Kidney capillary endothelial cell (primary cell): ENCODE measurements at regions not wholly inside any gene's neighbourhood (a gene's known extent, or its start where the extent isn't known, plus 50 kb on each side); places are given as distances from the start of the nearest gene placed in this dataset.
"Not testable (repeated sequence)": the region's sequence is repeated elsewhere in the genome, so short reads cannot be mapped to it uniquely, and the experiment has no call there.

Source experiments
- DNase-seq: peaks from one replicate; pipeline ENCODE4 v3.0.0-alpha.2; 2018; ENCODE audit warnings: low spot score

- DNase-seq: no peak
These were observed 352.8 kb upstream of the EPHA5 start for GRCh38 chr4:66023061-66023460.

GRCh38 chr4:66017671-66018070, 347.4 kb upstream of the EPHA5 start:
- DNase-seq: no peak

DNA sequence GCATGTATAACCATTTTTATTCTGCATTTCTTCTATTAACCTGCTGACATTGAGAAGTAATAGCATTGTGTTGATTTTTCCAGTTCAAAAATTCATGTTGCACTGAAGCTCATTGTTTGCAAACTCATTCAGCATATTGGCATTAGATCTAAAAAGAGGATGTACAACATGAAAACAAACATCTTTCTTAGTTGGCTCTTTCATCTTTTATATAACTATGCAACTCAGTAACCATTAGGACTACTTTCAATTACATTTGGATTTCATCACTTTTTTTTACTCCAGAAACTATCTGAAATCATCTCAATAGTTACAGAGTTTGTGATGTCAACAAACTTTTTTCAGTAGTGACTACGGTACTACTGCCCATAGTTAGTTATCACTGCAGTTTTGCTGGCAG, 346.0 kb upstream of the EPHA5 start:
- no peak for DNase-seq

DNA sequence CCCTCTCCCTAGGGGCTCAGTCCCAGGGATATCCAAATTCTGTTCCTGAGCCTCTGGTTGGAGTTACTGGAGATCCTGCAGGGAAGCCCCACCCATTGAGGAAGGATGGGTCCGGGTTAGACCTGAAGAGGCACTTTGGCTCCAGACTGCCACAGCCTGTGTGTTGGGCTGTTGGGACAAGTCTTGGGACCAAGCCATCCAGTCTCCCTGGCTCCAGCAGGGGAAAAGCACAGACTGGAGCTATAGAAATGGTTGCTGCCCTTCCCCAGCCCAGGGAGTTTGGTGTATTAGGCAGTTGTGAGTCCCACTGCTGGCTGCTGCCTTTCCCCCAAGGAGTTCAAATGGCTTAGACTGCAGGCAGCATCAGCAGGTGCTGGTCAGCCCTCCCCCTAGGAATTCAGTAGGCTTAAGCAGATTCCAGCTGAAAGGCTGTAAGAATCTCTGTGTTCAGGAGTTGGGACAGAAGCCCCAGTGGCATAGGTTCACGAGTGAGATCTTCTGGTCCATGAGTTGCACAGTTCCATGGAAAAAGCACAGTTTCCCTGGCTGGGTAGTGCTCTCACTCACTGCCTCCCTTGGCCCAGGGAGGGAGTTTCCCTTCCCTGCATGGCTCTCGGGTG, 344.0 kb upstream of the EPHA5 start:
- no peak for DNase-seq

DNA sequence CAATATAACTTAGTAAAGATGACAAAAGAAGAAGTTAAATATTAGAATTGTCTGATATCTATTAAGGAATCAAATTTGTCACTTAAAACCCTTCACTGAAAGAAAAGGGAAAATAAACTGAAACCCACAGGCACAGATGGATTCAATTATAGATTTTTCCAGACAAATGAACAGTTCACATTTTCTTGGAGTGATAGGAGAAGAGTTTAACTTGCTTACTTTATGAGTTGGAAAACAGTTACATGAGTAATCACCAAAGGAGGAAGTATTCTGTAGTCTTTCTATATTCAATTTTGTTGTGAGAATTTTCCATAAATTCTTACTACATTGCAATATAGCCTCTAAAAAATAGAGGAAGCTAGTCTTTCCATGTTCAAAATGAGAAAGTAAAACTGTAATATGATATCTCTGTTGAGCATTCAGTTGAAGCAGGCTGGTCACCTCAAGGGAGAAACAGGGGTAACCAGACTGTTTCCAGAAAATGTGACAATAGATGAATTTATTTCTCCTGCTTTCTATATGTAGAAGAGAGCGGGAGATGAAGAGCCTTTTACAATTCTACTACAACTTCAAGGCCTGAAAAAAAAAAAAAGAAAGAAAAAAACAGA, 330.3 kb upstream of the EPHA5 start:
- no peak for DNase-seq

DNA sequence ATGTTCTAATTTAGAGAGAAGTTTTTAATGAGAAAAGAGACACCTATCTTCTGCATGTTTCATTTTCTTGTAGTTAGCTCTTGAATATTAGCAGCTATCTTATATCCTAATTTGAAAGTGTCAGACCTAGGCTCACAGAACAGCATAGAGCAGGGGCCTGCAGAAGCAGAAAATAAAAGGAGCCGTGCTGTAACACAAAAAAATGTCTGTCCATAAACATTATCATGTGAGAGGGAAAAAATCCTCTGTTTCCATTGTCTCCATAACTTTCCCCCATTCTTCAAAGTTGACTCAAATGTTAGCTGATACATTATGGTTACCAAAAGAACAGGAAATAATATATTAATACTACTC, 329.2 kb upstream of the EPHA5 start:
- no peak for DNase-seq

GRCh38 chr4:65998807-65999517, 328.7 kb upstream of the EPHA5 start:
- not testable (repeated sequence) for DNase-seq

GRCh38 chr4:65983061-65983460, 312.8 kb upstream of the EPHA5 start:
- no peak for DNase-seq

DNA sequence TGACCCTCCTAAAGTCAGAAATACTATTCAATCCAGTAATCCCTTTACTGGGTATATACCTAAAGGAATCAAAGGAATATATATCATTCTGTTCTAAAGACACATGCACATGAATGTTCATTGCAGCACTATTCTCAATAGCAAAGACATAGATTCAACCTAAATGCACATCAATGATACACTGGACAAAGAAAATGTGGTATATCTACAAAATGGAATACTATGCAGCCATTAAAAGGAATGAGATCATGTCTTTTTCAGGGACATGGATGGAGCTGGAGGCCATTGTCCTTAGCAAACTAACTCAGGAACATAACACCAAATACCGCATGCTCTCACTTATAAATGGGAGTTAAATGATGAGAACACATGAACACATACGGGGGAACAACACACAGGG, 306.0 kb upstream of the EPHA5 start:
- DNase-seq: no peak

- no peak for DNase-seq
These were observed 302.9 kb upstream of the EPHA5 start for GRCh38 chr4:65973186-65973585.

- DNase-seq: no peak
These were observed 301.4 kb upstream of the EPHA5 start for GRCh38 chr4:65971686-65972085.

GRCh38 chr4:65968831-65969558, 298.7 kb upstream of the EPHA5 start:
- DNase-seq: no peak

DNA sequence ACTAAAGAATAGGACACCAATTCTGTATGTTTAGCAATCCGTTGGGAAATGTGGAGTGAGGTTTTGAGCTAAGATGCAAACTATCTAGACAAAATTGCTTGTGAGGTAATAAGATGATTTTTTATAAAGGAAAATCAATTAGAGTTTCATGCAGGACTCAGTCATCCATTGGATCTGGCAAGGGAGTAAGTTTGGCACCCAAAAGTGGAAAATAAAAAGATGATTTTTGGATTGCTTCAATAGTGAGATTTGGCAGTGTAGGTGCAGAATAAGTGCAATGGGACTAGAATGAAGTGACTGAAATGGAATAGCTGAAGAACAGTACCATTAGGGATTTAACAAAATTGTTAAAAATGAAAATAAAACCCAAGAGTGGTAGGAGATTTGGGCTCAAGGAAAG, 290.5 kb upstream of the EPHA5 start:
- DNase-seq: no peak

GRCh38 chr4:65954416-65954815, 284.1 kb upstream of the EPHA5 start:
- no peak for DNase-seq

DNA sequence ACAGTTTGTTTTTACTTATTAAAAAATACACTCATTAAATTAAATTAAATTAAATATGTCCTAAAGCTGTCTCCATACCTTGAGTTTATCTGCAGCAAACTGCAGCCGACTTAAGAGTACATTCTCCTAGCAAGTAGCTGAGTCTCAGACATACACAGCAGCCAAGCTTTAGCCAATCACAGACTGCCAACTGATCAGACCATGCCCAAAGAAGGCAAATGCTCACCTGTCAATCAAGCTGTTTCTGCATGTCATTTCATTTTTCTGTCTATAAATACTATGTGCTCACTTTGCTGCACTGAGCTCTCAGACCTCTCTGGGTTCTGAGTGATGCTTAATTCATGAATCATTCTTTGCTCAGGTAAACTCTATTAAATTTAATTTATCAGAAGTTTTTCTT, 280.9 kb upstream of the EPHA5 start:
- no peak for DNase-seq

DNA sequence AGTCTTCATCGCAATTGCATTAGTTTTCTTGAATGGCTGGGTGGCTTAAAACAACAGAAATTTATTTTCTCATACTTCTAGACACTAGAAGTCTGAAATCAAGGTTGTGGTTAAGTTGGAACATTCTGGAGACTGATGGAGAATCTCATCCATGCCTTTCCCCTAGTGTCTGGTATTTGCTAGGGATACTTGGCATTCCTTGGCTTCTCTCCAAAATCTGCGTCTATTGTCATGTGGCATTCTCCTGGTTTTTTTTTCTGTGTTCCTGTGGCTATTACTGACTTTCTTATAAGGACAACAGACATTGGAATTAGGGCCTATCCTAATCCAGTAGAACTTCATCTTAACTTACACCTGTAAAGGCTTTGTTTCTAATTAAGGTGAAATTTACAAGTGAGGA, 272.8 kb upstream of the EPHA5 start:
- DNase-seq: no peak

DNA sequence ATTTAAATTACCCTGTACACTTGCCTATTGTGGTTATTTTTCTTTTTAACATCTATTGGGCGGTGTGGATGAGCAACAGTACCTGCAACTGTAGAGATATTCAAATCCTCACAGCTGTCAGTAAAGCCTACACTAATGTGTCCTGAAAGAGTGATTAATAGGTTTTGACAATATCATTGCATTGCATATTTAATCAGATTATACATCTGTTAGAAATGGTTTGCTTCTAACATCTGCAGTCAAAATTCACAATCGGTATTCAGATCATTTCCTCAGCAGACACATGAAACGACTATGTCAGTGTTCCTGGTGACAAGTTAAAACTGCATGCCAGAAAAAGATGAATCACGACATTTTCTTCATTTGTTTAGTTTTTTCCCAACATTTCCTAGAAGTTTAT, 254.6 kb upstream of the EPHA5 start:
- no peak for DNase-seq

- DNase-seq: no peak
These were observed 253.3 kb upstream of the EPHA5 start for GRCh38 chr4:65923616-65924015.

GRCh38 chr4:65921180-65921579, 250.9 kb upstream of the EPHA5 start:
- DNase-seq: no peak

DNA sequence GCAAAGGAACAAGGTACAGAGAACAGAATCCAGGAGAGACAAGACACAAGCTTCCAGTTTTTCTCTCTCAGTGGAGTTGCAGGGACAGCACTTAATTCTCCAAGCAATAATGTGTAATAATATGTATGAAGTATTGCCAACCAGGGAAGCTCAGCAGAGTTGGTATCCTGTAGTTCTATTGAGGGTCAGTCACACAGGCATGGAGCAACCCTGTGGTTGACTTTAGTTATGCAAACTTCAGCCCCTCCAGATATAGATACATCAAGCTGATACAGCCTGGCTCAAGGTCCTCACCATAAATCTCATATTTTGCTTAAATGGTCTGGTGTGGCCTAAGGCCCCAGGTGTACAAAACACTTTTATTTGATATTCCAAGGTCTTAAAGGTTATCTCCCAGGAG, 248.6 kb upstream of the EPHA5 start:
- DNase-seq: no peak

DNA sequence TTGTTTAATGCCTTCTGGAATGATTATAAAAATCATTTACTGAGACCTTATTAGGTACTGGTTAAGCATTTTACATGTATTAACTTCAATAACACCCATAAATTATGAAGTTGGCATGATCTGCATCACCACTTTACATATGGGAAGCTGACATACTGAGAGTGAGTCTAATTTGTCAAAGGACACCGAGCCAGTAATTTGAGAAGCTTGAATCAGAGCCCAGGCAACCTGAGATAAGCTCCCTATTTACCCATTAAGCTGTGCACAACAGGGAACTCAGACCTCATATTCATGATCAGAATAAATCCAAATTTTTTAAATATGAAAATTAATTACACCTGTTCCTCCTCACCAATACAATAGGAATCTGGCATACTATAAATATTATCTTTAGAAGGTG, 247.9 kb upstream of the EPHA5 start:
- no peak for DNase-seq

- no peak for DNase-seq
These were observed 247.2 kb upstream of the EPHA5 start for GRCh38 chr4:65917486-65917885.

GRCh38 chr4:65911720-65912119, 241.4 kb upstream of the EPHA5 start:
- DNase-seq: no peak
